ENCODE measurements at regions not wholly inside any gene's neighbourhood (a gene's known extent, or its start where the extent isn't known, plus 50 kb on each side); places are given as distances from the start of the nearest gene placed in this dataset.
A peak's percentile ranks its signal among the peaks of the same experiment; 100 is the strongest.

DNA sequence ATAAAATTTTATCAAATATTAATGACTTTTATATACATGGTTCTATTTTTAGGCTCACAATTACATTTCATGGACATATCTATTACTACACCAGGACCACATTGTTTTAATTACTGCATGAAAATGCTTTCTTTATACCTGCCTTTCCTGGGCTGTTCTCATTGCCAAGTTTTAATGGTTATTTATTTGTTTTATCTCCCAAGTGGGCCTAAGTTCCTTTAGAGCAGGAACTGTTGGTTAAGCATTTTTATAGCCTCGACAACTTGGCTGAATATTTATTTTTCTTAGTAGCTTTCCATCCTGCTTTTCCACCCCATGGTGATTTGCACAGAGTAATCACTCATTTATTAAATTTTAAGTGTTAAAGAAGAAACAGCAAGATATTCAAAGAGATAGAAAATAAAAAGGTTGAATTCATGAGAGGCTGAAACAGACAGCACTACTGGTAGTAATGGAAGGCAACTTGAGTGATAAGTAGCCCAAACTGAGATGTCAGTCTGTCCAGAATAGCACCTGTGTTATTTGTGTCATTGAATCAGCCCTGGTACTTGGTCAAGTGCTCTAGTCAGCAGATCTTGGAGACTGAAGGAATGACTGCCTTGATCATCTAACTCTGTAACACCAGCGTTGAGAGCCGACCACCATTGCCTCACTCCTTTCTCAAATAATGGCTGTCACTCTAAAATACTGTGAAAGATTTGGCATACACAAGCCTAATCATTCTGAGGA, 119.1 kb upstream of the EGLN3 start:
- TF ChIP-seq CTCF (CRISPR knock-in tag; IDR thresholded peaks at IDR 0.05) (no peak), PATZ1 (CRISPR knock-in tag; IDR thresholded peaks at IDR 0.05) (no peak), ZNF747 (CRISPR knock-in tag; IDR thresholded peaks at IDR 0.05; ENCODE audit: borderline replicate concordance) (no peak), GABPA (IDR thresholded peaks at IDR 0.05; ENCODE audit: low read depth, low read length) (no peak), GABPA (CRISPR knock-in tag; IDR thresholded peaks at IDR 0.05; ENCODE audit: low read depth) (no peak), REST (IDR thresholded peaks at IDR 0.05; ENCODE audit: borderline replicate concordance in 1 of 2, low read depth in 1 of 2, low read length in 2 of 2) (no peak), EP300 (IDR thresholded peaks at IDR 0.05; ENCODE audit: low read depth in 2 of 2, low read length in 2 of 2) (no peak), EP300 (CRISPR knock-in tag; IDR thresholded peaks at IDR 0.05; ENCODE audit: borderline replicate concordance) (no peak), TOPORS (CRISPR knock-in tag; IDR thresholded peaks at IDR 0.05) (no peak), ZNF318 (CRISPR knock-in tag; IDR thresholded peaks at IDR 0.05) (no peak), ZBTB33 (CRISPR knock-in tag; IDR thresholded peaks at IDR 0.05) (no peak), ZNF160 (CRISPR knock-in tag; IDR thresholded peaks at IDR 0.05) (no peak), ZNF224 (CRISPR knock-in tag; IDR thresholded peaks at IDR 0.05) (no peak), ARID2 (CRISPR knock-in tag; IDR thresholded peaks at IDR 0.05; ENCODE audit: borderline replicate concordance) (peak; percentile 50; the same call in 1 of the 2 replicates), KLF16 (CRISPR knock-in tag; IDR thresholded peaks at IDR 0.05) (no peak)

All from HepG2 (cell line).